Heart left ventricle (tissue), 16 donors: ENCODE measurements at regions not wholly inside any gene's neighbourhood (a gene's known extent, or its start where the extent isn't known, plus 50 kb on each side); places are given as distances from the start of the nearest gene placed in this dataset.

Experiments used
- ATAC-seq, 4 donors: fragments of 200-7000 bp; cut with Tn5 transposase; one replicate each; pipeline ENCODE4 v1.9.1; 2020 to 2022; ENCODE audit warnings: moderate library complexity in 4 of 4, mild to moderate bottlenecking in 3 of 4, moderate number of reproducible peaks in 1 of 4
- DNase-seq, 5 donors: peaks; one replicate each; pipeline ENCODE4 v3.0.0-alpha.2; 2020
- H3K27ac ChIP-seq, 12 donors: fragments of 200-600 bp; sonication (generic) in 4 of 12; one replicate each; pipeline versions ENCODE4 v1.5.0 to v1.8.0; 2016 to 2022; ENCODE audit warnings: mild to moderate bottlenecking in 2 of 12
- H3K27me3 ChIP-seq, 9 donors: fragments of 200-600 bp; sonication (generic) in 2 of 9; one replicate each; pipeline versions ENCODE4 v1.5.1 to v1.8.0; 2016 to 2022; ENCODE audit warnings: mild to moderate bottlenecking in 3 of 9
- H3K36me3 ChIP-seq, 9 donors: fragments of 200-600 bp; sonication (generic) in 2 of 9; one replicate each; pipeline versions ENCODE4 v1.5.0 to v1.8.0; 2018 to 2022; ENCODE audit warnings: mild to moderate bottlenecking in 2 of 9
- H3K4me1 ChIP-seq, 12 donors: fragments of 200-600 bp; sonication (generic) in 4 of 12; one replicate each; pipeline versions ENCODE4 v1.5.0 to v1.8.0; 2016 to 2022; ENCODE audit warnings: mild to moderate bottlenecking in 3 of 12
- H3K4me3 ChIP-seq, 12 donors: fragments of 200-600 bp; sonication (generic) in 4 of 12; one replicate each; pipeline versions ENCODE4 v1.5.0 to v1.8.0; 2017 to 2022; ENCODE audit warnings: mild to moderate bottlenecking in 9 of 12, moderate library complexity in 4 of 12
- H3K9me3 ChIP-seq, 12 donors: fragments of 200-600 bp; sonication (generic) in 4 of 12; one replicate each; pipeline versions ENCODE4 v1.5.0 to v1.8.0; 2016 to 2022; ENCODE audit warnings: mild to moderate bottlenecking in 1 of 12
- POLR2A ChIP-seq, 2 donors: fragments of 450-650 bp; IDR thresholded peaks; one replicate each; pipeline ENCODE4 v1.6.1; 2017; ENCODE audit warnings: antibody characterized with exemption in 2 of 2, mild to moderate bottlenecking in 2 of 2, moderate library complexity in 2 of 2
- WGBS, 4 donors: extraction: QIAGEN DNeasy Blood & Tissue Kit in 2 of 4; methylation state at CpG; one replicate each; pipeline versions ENCODE4 v1.1.5 to v1.1.7; 2013 to 2018; 5-methylcytosine and 5-hydroxymethylcytosine counted together
- intact Hi-C, 10 donors: fragments of 100-400 bp; cut with DNase I; formaldehyde crosslinking; loops; one replicate each; pipeline versions ENCODE4 v1.11.1 to v1.14.2; 2022
- TF ChIP-seq, protein P1 (sequence below), 12 donors: fragments of 200-600 bp; sonication (generic) in 4 of 12; IDR thresholded peaks; one replicate each; pipeline versions ENCODE4 v1.5.0 to v1.8.0; 2018 to 2022; ENCODE audit warnings: antibody characterized with exemption in 12 of 12, mild to moderate bottlenecking in 5 of 12
- donor health status: ischemic (EF 13 %, LVEDD 7.1; RV severe dilation, severe dysfunction).
- donor health status: healthy with polysubstance abuse.
- donor health status: DM: no; HTN: yes; CAD: no.
- donor health status: DM: no; HTN: no; CAD: no.
- donor health status: ischemic (EF 25% LVEDD 6.9; RV normal size, moderate dysfunction).
- donor health status: ischemic (EF 25% LVEDD 5.7; RV mildly dilated, moderate dysfunction).
- donor health status: healthy.
- donor health status: DM: yes; HTN: yes; CAD: no.
- donor health status: ischemic (EF 35%, LVEDD 5.7; RV mildly dilated, moderate dysfunction).
- donor health status: nonischemic (EF 11% LVEDD 7.7; RV severe dilation, severe dysfunction).
- donor health status: DM: yes; HTN: yes; CAD: no.
- donor health status: PGD.
- donor health status: ischemic (EF 29% LVEDD 5.4; RV normal size, mild dysfunction).
- donor health status: nonischemic (EF 23%, LVEDD 6.1; RV moderate dilation, normal function).

DNA sequence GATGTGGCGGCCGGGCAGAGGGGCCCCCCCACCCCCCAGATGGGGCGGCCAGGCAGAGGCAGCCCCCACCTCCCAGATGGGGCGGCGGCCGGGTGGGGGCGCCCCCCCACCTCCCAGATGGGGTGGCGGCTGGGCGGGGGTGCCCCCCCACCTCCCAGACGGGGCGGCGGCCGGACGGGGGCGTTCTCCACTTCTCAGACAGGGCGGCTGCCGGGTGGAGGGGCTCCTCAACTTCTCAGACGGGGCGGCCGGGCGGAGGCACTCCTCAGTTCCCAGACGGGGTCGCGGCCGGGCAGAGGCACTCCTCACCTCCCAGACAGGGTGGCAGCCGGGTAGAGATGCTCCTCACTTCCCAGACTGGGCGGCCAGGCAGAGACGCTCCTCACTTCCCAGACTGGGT lies 469.8 kb downstream of the PCNX1 start:
- Histone ChIP-seq H3K27ac (no peak overlapping the region), H3K4me3 (no peak overlapping the region), H3K9me3 (no peaks in the 10 kb centered on the region), H3K4me1 (peaks cover 0 to 21% (median 0%) of the 10 kb centered on the region in 12 donors), H3K36me3 (no peaks in the 10 kb centered on the region), H3K27me3 (no peaks in the 10 kb centered on the region)
- no peak for ATAC-seq
- DNase-seq, result peak in 1 of 5 donors; percentile 26
- no peak for TF ChIP-seq POLR2A (IDR thresholded peaks at IDR 0.05)
- TF ChIP-seq, protein P1, sequence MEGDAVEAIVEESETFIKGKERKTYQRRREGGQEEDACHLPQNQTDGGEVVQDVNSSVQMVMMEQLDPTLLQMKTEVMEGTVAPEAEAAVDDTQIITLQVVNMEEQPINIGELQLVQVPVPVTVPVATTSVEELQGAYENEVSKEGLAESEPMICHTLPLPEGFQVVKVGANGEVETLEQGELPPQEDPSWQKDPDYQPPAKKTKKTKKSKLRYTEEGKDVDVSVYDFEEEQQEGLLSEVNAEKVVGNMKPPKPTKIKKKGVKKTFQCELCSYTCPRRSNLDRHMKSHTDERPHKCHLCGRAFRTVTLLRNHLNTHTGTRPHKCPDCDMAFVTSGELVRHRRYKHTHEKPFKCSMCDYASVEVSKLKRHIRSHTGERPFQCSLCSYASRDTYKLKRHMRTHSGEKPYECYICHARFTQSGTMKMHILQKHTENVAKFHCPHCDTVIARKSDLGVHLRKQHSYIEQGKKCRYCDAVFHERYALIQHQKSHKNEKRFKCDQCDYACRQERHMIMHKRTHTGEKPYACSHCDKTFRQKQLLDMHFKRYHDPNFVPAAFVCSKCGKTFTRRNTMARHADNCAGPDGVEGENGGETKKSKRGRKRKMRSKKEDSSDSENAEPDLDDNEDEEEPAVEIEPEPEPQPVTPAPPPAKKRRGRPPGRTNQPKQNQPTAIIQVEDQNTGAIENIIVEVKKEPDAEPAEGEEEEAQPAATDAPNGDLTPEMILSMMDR (IDR thresholded peaks at IDR 0.05), result no peak
- 93 to 98% (median 97%) methylated on average over 6 to 28 of the region's 28 CpGs for WGBS, 4 donors
- intact Hi-C loops, result no loop called here

DNA sequence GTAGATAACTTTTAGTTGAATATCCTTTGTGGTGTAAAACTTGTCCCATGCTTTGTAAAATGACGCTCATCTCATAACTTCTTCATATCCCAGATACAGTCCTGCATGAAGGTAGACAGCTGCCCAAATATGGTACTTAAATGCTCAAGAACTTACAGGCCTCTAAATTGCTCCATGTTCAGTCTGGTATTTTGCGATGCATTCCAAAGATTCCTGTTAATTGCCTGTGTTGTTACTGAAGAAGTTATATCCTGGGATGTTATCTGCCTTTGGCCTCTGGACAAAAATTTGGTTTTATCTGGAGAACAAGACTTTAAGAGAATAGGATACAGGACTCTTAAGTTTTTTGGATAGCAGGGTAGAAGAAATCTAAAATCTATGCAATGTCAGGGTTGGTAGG lies 473.0 kb downstream of the PCNX1 start:
- Histone ChIP-seq H3K4me3 (no peak overlapping the region), H3K27ac (no peak overlapping the region), H3K9me3 (no peaks in the 10 kb centered on the region), H3K27me3 (no peaks in the 10 kb centered on the region), H3K4me1 (peaks cover 0 to 14% (median 0%) of the 10 kb centered on the region in 12 donors), H3K36me3 (no peaks in the 10 kb centered on the region)
- intact Hi-C loops, result no loop called here
- 60 to 76% (median 70%) methylated on average over 2 of the region's 2 CpGs for WGBS, 4 donors
- no peak for TF ChIP-seq POLR2A (IDR thresholded peaks at IDR 0.05)
- TF ChIP-seq, protein P1 (IDR thresholded peaks at IDR 0.05), result no peak
- ATAC-seq (no peak), DNase-seq (no peak)

DNA sequence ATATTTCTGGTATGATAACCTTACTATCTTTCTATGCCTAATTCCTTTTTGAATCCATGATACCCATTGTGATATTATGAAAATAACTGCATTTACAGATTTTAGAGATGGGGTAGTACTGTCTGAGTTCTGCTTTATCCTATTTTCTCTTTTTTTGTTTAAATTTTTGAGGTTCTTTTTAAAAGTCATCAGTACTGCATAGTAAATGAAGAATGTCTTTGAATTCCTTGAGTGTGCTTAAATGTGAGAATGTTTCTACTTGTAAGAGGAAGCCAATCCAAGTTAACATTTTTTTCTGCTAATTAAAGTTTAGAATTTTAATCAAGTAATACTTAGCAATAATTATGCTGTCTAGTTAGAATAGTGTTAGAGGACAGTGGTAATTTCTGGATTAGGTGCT lies 474.6 kb downstream of the PCNX1 start:
- intact Hi-C loops, result no loop called here
- peaks cover 0 to 14% (median 0%) of the 10 kb centered on the region in 12 donors for H3K4me1 ChIP-seq
- no peak for ATAC-seq
- TF ChIP-seq, protein P1 (IDR thresholded peaks at IDR 0.05), result no peak
- TF ChIP-seq POLR2A (IDR thresholded peaks at IDR 0.05), result no peak
- H3K4me3 ChIP-seq, result no peak overlapping the region
- DNase-seq, result no peak
- no peak overlapping the region for H3K27ac ChIP-seq
- H3K9me3 ChIP-seq, result no peaks in the 10 kb centered on the region
- H3K27me3 ChIP-seq, result no peaks in the 10 kb centered on the region
- H3K36me3 ChIP-seq, result no peaks in the 10 kb centered on the region

DNA sequence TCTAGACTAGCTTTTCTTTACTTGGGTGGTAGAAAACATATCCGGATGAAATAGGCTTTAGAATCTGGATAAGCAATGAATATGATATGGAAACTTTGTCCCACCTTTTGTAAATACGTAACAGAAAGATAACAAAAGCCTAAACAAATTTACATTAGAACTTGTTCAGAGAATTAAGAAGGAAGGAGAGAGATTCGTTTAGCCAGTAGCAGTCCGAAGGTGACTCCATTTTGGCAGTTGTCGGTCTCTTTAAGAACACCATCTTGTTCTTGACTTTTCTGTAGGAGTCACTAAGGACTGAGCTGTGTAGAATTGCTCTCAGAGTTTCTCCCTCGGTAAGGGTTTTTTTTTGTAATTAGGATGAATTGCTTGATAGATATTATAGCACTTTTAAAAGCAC lies 475.1 kb downstream of the PCNX1 start:
- no peaks in the 10 kb centered on the region for H3K36me3 ChIP-seq
- intact Hi-C loops, result no loop called here
- no peak overlapping the region for H3K4me3 ChIP-seq
- no peaks in the 10 kb centered on the region for H3K27me3 ChIP-seq
- peaks cover 0 to 14% (median 0%) of the 10 kb centered on the region in 12 donors for H3K4me1 ChIP-seq
- DNase-seq, result no peak
- H3K27ac ChIP-seq, result no peak overlapping the region
- no peak for ATAC-seq
- 96% methylated on average over 6 of the region's 6 CpGs for WGBS, 4 donors
- H3K9me3 ChIP-seq, result no peaks in the 10 kb centered on the region
- TF ChIP-seq, protein P1 (IDR thresholded peaks at IDR 0.05), result no peak
- TF ChIP-seq POLR2A (IDR thresholded peaks at IDR 0.05), result no peak
